ENCODE measurements at regions not wholly inside any gene's neighbourhood (a gene's known extent, or its start where the extent isn't known, plus 50 kb on each side); places are given as distances from the start of the nearest gene placed in this dataset.

GRCh38 chr3:159560214-159560979 lies 428.2 kb upstream of the IL12A start:
- POLR2A ChIA-PET, result no interaction called here
- Histone ChIP-seq H3K36me3 (replicated peaks in 1 of 2; ENCODE audit: control insufficient read depth in 1 of 2, insufficient read depth in 2 of 2, low read length in 1 of 2) (no peaks in the 10 kb centered on the region), H2AFZ (ENCODE audit: low read depth) (no peak overlapping the region), H3K4me3 (ENCODE audit: low read depth in 2 of 2, low read length in 1 of 2) (no peak overlapping the region), H3K27me3 (ENCODE audit: insufficient read depth) (no peaks in the 10 kb centered on the region), H3K79me2 (ENCODE audit: insufficient read depth) (no peaks in the 10 kb centered on the region), H3K9me2 (no peaks in the 10 kb centered on the region), H3F3A (replicated peaks; ENCODE audit: insufficient read depth) (no peaks in the 10 kb centered on the region), H3K9ac (no peak overlapping the region), H3K4me2 (no peak overlapping the region), H3K4me1 (ENCODE audit: control insufficient read depth in 1 of 2, insufficient read depth in 2 of 2, low read depth in 1 of 2, low read length in 1 of 2) (no peaks in the 10 kb centered on the region), H3K27ac (ENCODE audit: low read depth in 2 of 2, low read length in 1 of 2) (no peak overlapping the region), H3K9me3 (no peaks in the 10 kb centered on the region), H4K20me1 (ENCODE audit: insufficient read depth) (no peaks in the 10 kb centered on the region)
- TF ChIP-seq RAD21 (IDR thresholded peaks at IDR 0.05; ENCODE audit: low read length), result no peak
- no peak for TF ChIP-seq REST (IDR thresholded peaks at IDR 0.05; ENCODE audit: low read depth, low read length)
- WGBS (ENCODE audit: low lambda C conversion rate), result 54% methylated on average over 8 of the region's 8 CpGs
- CTCF ChIA-PET, result interaction anchor here (0.7 to 3.3 kb wide), 6 partner anchors 9 to 766 kb away, joined by 3 to 12 read pairs (median 4); no protein-coding TSS in a partner anchor
- no peak for DNase-seq

- Histone ChIP-seq H3K27ac (ENCODE audit: low read depth in 2 of 2, low read length in 1 of 2) (no peak overlapping the region), H4K20me1 (ENCODE audit: insufficient read depth) (no peaks in the 10 kb centered on the region), H3K4me3 (ENCODE audit: low read depth in 2 of 2, low read length in 1 of 2) (no peak overlapping the region), H3K9ac (no peak overlapping the region), H3K36me3 (replicated peaks in 1 of 2; ENCODE audit: control insufficient read depth in 1 of 2, insufficient read depth in 2 of 2, low read length in 1 of 2) (no peaks in the 10 kb centered on the region), H3K9me2 (no peaks in the 10 kb centered on the region), H3K79me2 (ENCODE audit: insufficient read depth) (no peaks in the 10 kb centered on the region), H3K4me1 (ENCODE audit: control insufficient read depth in 1 of 2, insufficient read depth in 2 of 2, low read depth in 1 of 2, low read length in 1 of 2) (no peaks in the 10 kb centered on the region), H2AFZ (ENCODE audit: low read depth) (no peak overlapping the region), H3K27me3 (ENCODE audit: insufficient read depth) (no peaks in the 10 kb centered on the region), H3K9me3 (no peaks in the 10 kb centered on the region), H3K4me2 (no peak overlapping the region), H3F3A (replicated peaks; ENCODE audit: insufficient read depth) (no peaks in the 10 kb centered on the region)
- no peak for TF ChIP-seq POLR2AphosphoS5 (IDR thresholded peaks at IDR 0.05; ENCODE audit: low read depth, low read length)
- no peak for TF ChIP-seq MAX (IDR thresholded peaks at IDR 0.05; ENCODE audit: low read depth)
- TF ChIP-seq RXRA (IDR thresholded peaks at IDR 0.05; ENCODE audit: borderline replicate concordance, low read depth), result no peak
- TF ChIP-seq EP300 (IDR thresholded peaks at IDR 0.05; ENCODE audit: borderline replicate concordance in 1 of 2, low read depth in 1 of 2, low read length in 1 of 2), result no peak
- TF ChIP-seq NRF1 (IDR thresholded peaks at IDR 0.05; ENCODE audit: low read depth, low read length), result no peak
- TF ChIP-seq TEAD4 (IDR thresholded peaks at IDR 0.05; ENCODE audit: borderline replicate concordance, insufficient read depth), result no peak
- no peak for TF ChIP-seq RAD21 (IDR thresholded peaks at IDR 0.05; ENCODE audit: low read length)
- no peak for TF ChIP-seq IRF3 (IDR thresholded peaks at IDR 0.05; ENCODE audit: low read depth, low read length)
- TF ChIP-seq MXI1 (IDR thresholded peaks at IDR 0.05; ENCODE audit: low read depth, low read length), result no peak
- TF ChIP-seq ZBTB33 (IDR thresholded peaks at IDR 0.05; ENCODE audit: borderline replicate concordance, low read depth), result no peak
- no peak for TF ChIP-seq RCOR1 (IDR thresholded peaks at IDR 0.05; ENCODE audit: low read length)
- 75% methylated on average over 1 of the region's 1 CpG for WGBS (ENCODE audit: low lambda C conversion rate)
- CTCF ChIA-PET, result interaction anchor here (1.2 kb wide), 1 partner anchor 305 kb away, joined by 3 read pairs; no protein-coding TSS in a partner anchor
- POLR2A ChIA-PET, result no interaction called here
- DNase-seq, result no peak
These were observed 423.3 kb upstream of the IL12A start for GRCh38 chr3:159565313-159565712.
